Neural cell (in vitro differentiated cells): ENCODE measurements at regions not wholly inside any gene's neighbourhood (a gene's known extent, or its start where the extent isn't known, plus 50 kb on each side); places are given as distances from the start of the nearest gene placed in this dataset.

Source experiments
- CTCF ChIP-seq: fragments of 450-650 bp; IDR thresholded peaks from 2 replicates; pipeline ENCODE4 v1.5.1; 2014; ENCODE audit warnings: antibody characterized with exemption, mild to moderate bottlenecking, moderate library complexity; ENCODE audit not compliant: poor library complexity, severe bottlenecking
- EP300 ChIP-seq: fragments of 450-650 bp; conservative IDR thresholded peaks from 2 replicates; pipeline ENCODE4 v1.6.1; 2014; ENCODE audit warnings: antibody characterized with exemption, mild to moderate bottlenecking, moderate library complexity; ENCODE audit not compliant: poor library complexity, severe bottlenecking
- EZH2 ChIP-seq: fragments of 200-600, 300-800 bp; shearing (Covaris generic), sonication (generic); IDR thresholded peaks from 2 replicates; pipeline ENCODE4 v1.6.1; 2014; ENCODE audit warnings: antibody characterized with exemption, low read length, borderline replicate concordance, mild to moderate bottlenecking; ENCODE audit not compliant: insufficient read depth, poor library complexity, severe bottlenecking
- MXI1 ChIP-seq: fragments of 450-650 bp; conservative IDR thresholded peaks from 2 replicates; pipeline ENCODE4 v1.6.1; 2014; ENCODE audit warnings: antibody characterized with exemption, mild to moderate bottlenecking; ENCODE audit not compliant: poor library complexity, severe bottlenecking
- POLR2AphosphoS5 ChIP-seq: IDR thresholded peaks from 2 replicates; pipeline ENCODE4 v1.6.1; 2012
- RAD21 ChIP-seq: fragments of 450-650 bp; conservative IDR thresholded peaks from 2 replicates; pipeline ENCODE4 v1.6.1; 2014; ENCODE audit warnings: antibody characterized with exemption, mild to moderate bottlenecking, moderate library complexity
- REST ChIP-seq: IDR thresholded peaks from 2 replicates; pipeline ENCODE4 v1.6.1; 2012; ENCODE audit warnings: borderline replicate concordance
- SMC3 ChIP-seq: fragments of 450-650 bp; conservative IDR thresholded peaks from 2 replicates; pipeline ENCODE4 v1.6.1; 2014; ENCODE audit warnings: antibody characterized with exemption, mild to moderate bottlenecking, moderate library complexity; ENCODE audit not compliant: poor library complexity
- TAF1 ChIP-seq: IDR thresholded peaks from 2 replicates; pipeline ENCODE4 v1.6.1; 2012; ENCODE audit warnings: low read depth

GRCh38 chr10:61329854-61330253, 123.3 kb downstream of the TMEM26 start:
- TF ChIP-seq CTCF (no peak), POLR2AphosphoS5 (no peak), MXI1 (no peak), SMC3 (no peak), RAD21 (no peak), TAF1 (no peak), EZH2 (no peak), EP300 (no peak), REST (no peak)
